Thoracic aorta (tissue), 2 donors: ENCODE measurements at regions not wholly inside any gene's neighbourhood (a gene's known extent, or its start where the extent isn't known, plus 50 kb on each side); places are given as distances from the start of the nearest gene placed in this dataset.

ENCODE experiments used
- ATAC-seq: fragments of 150-250 bp; one replicate; pipeline ENCODE4 v1.8.0; 2017; ENCODE audit warnings: low read depth; ENCODE audit not compliant: insufficient number of reproducible peaks, low FRiP score
- DNase-seq: peaks from one replicate; pipeline ENCODE4 v3.0.0-alpha.2; 2020; ENCODE audit warnings: low spot score
- H3K27ac ChIP-seq, 2 donors: fragments of 200-600 bp; sonication (generic); 1 replicate in 1 of 2; 2 replicates in 1 of 2; pipeline ENCODE4 v1.5.1; 2016; ENCODE audit warnings: mild to moderate bottlenecking in 2 of 2, moderate library complexity in 2 of 2
- H3K27me3 ChIP-seq: fragments of 200-600 bp; sonication (generic); replicated peaks from 2 replicates; pipeline ENCODE4 v1.6.0; 2016; ENCODE audit warnings: mild to moderate bottlenecking; ENCODE audit not compliant: insufficient read depth
- H3K36me3 ChIP-seq: fragments of 200-600 bp; sonication (generic); one replicate; pipeline ENCODE4 v1.5.1; 2016
- H3K4me1 ChIP-seq, 2 donors: fragments of 200-600 bp; sonication (generic); 1 replicate in 1 of 2; 2 replicates in 1 of 2; pipeline versions ENCODE4 v1.5.1 to v1.6.0; 2016; ENCODE audit warnings: low read depth in 2 of 2, mild to moderate bottlenecking in 1 of 2; ENCODE audit not compliant: control insufficient read depth in 1 of 2
- H3K4me3 ChIP-seq: fragments of 200-600 bp; sonication (generic); 2 replicates; pipeline ENCODE4 v1.5.1; 2016; ENCODE audit warnings: mild to moderate bottlenecking
- H3K9me3 ChIP-seq: fragments of 200-600 bp; sonication (generic); 2 replicates; pipeline ENCODE4 v1.5.1; 2016
- CTCF ChIP-seq: fragments of 200-600 bp; sonication (generic); IDR thresholded peaks from one replicate; pipeline ENCODE4 v1.5.1; 2019; ENCODE audit warnings: antibody characterized with exemption

GRCh38 chr9:81404931-81405598, 284.3 kb downstream of the TLE1 start:
- no peaks in the 10 kb centered on the region for H3K9me3 ChIP-seq
- H3K27ac ChIP-seq = no peak overlapping the region
- TF ChIP-seq CTCF = no peak
- no peaks in the 10 kb centered on the region for H3K36me3 ChIP-seq
- H3K4me3 ChIP-seq = no peak overlapping the region
- no peaks in the 10 kb centered on the region for H3K27me3 ChIP-seq
- ATAC-seq (no peak), DNase-seq (no peak)
- H3K4me1 ChIP-seq = no peaks in the 10 kb centered on the region

- no peaks in the 10 kb centered on the region for H3K9me3 ChIP-seq
- H3K4me1 ChIP-seq = peaks cover 0 to 16% of the 10 kb centered on the region in 2 donors
- ATAC-seq (no peak), DNase-seq (no peak)
- H3K27me3 ChIP-seq = no peaks in the 10 kb centered on the region
- H3K27ac ChIP-seq = no peak overlapping the region
- no peak for TF ChIP-seq CTCF
- no peaks in the 10 kb centered on the region for H3K36me3 ChIP-seq
- H3K4me3 ChIP-seq = no peak overlapping the region
Measured at GRCh38 chr9:81397481-81398381, 291.6 kb downstream of the TLE1 start.

- DNase-seq (no peak), ATAC-seq (no peak)
- no peaks in the 10 kb centered on the region for H3K36me3 ChIP-seq
- H3K4me3 ChIP-seq = no peak overlapping the region
- no peaks in the 10 kb centered on the region for H3K27me3 ChIP-seq
- no peak overlapping the region for H3K27ac ChIP-seq
- no peak for TF ChIP-seq CTCF
- H3K4me1 ChIP-seq = peaks cover 0 to 16% of the 10 kb centered on the region in 2 donors
- no peaks in the 10 kb centered on the region for H3K9me3 ChIP-seq
Measured at GRCh38 chr9:81396528-81396927, 292.8 kb downstream of the TLE1 start.

- Histone ChIP-seq H3K27ac (no peak overlapping the region), H3K27me3 (no peaks in the 10 kb centered on the region), H3K9me3 (no peaks in the 10 kb centered on the region), H3K36me3 (no peaks in the 10 kb centered on the region), H3K4me3 (no peak overlapping the region), H3K4me1 (peaks cover 0 to 16% of the 10 kb centered on the region in 2 donors)
- TF ChIP-seq CTCF = no peak
- no peak for DNase-seq
- no peak for ATAC-seq
Measured at GRCh38 chr9:81395676-81396054, 293.7 kb downstream of the TLE1 start.

GRCh38 chr9:81394881-81395675, 294.3 kb downstream of the TLE1 start:
- Histone ChIP-seq H3K4me3 (no peak overlapping the region), H3K36me3 (no peaks in the 10 kb centered on the region)
- no peak for TF ChIP-seq CTCF

More at GRCh38 chr9:81394881-81395675, 294.3 kb downstream of the TLE1 start:
- H3K27ac ChIP-seq = no peak overlapping the region
- no peaks in the 10 kb centered on the region for H3K9me3 ChIP-seq
- no peaks in the 10 kb centered on the region for H3K27me3 ChIP-seq
- peaks cover 0 to 16% of the 10 kb centered on the region in 2 donors for H3K4me1 ChIP-seq
- ATAC-seq (no peak), DNase-seq (no peak)
